HEK293 (cell line): ENCODE measurements at regions not wholly inside any gene's neighbourhood (a gene's known extent, or its start where the extent isn't known, plus 50 kb on each side); places are given as distances from the start of the nearest gene placed in this dataset.

Experiments used
- ZBTB21 ChIP-seq: fragments of 450-650 bp; formaldehyde crosslinking; IDR thresholded peaks from 2 replicates; pipeline ENCODE4 v1.5.1; 2017; ENCODE audit warnings: missing biosample characterization, missing genetic modification characterization
- ZNF24 ChIP-seq: fragments of 450-650 bp; formaldehyde crosslinking; IDR thresholded peaks from 2 replicates; pipeline ENCODE4 v1.5.1; 2016; ENCODE audit warnings: missing biosample characterization, missing genetic modification characterization
- ZNF302 ChIP-seq: fragments of 450-650 bp; formaldehyde crosslinking; IDR thresholded peaks from 2 replicates; pipeline ENCODE4 v1.5.1; 2016; ENCODE audit warnings: missing biosample characterization, missing genetic modification characterization, low read depth

GRCh38 chr1:233463333-233463732 lies 135.8 kb downstream of the MAP3K21 start:
- no peak for TF ChIP-seq ZNF24
- TF ChIP-seq ZBTB21 (tag by site-specific recombination) = no peak
- TF ChIP-seq ZNF302 (tag by site-specific recombination) = no peak
